Skin epidermis (tissue), 12 donors: ENCODE measurements at regions not wholly inside any gene's neighbourhood (a gene's known extent, or its start where the extent isn't known, plus 50 kb on each side); places are given as distances from the start of the nearest gene placed in this dataset.
"Not testable (repeated sequence)": the region's sequence is repeated elsewhere in the genome, so short reads cannot be mapped to it uniquely, and the experiment has no call there.

ENCODE experiments used
- H3K27ac ChIP-seq, 21 experiments: fragments of 200-600 bp; sonication (generic) in 11 of 21; one replicate each; pipeline ENCODE4 v1.5.0; 2020; ENCODE audit warnings: mild to moderate bottlenecking in 3 of 21, inconsistent platforms in 2 of 21, moderate library complexity in 2 of 21
- H3K4me3 ChIP-seq, 7 experiments: fragments of 200-600 bp; sonication (generic) in 2 of 7; one replicate each; pipeline ENCODE4 v1.5.0; 2020; ENCODE audit warnings: inconsistent platforms in 2 of 7, mild to moderate bottlenecking in 2 of 7, moderate library complexity in 1 of 7

DNA sequence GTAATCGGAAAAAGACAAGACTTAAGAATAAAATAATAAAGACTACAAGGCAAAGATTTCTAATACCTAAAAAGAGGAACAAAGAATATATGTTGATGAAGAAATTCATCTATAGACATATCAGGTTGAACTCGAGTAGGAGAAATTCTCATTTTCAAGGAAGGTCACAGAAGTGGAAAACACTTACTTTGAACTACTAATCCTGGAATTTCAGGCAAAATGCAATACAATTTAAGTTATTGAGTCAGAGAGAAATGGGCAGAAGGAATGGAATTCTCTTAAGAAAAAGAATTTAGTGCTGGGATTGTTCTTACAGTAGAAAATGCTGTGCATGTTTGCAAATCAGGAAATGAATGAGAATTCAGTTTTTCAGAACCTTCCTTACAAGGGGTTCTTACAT, 135.9 kb upstream of the TGFBR2 start:
- no peak overlapping the region for H3K27ac ChIP-seq
- no peak overlapping the region for H3K4me3 ChIP-seq

DNA sequence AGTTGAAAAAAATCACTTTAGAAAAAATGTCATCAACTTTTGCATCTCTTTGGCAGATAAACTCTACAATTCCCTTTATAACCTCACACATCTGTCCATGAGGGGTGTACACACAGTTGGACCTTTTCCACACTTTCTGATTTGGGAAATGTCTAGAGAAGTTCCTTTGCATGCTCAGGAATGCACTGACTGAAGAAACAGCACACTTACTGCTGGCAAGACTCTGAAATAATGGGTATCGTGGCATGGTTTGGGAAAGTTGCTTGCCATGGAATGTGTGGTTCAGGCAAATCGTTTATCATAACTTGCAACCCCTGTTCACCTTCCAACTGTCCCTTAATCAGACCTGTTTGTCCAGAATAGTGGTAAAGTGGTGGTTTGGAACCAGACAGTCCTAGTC, 135.3 kb upstream of the TGFBR2 start:
- Histone ChIP-seq H3K27ac (peak overlapping the region in 2 of 21 experiments; percentile 8 to 78), H3K4me3 (no peak overlapping the region)

DNA sequence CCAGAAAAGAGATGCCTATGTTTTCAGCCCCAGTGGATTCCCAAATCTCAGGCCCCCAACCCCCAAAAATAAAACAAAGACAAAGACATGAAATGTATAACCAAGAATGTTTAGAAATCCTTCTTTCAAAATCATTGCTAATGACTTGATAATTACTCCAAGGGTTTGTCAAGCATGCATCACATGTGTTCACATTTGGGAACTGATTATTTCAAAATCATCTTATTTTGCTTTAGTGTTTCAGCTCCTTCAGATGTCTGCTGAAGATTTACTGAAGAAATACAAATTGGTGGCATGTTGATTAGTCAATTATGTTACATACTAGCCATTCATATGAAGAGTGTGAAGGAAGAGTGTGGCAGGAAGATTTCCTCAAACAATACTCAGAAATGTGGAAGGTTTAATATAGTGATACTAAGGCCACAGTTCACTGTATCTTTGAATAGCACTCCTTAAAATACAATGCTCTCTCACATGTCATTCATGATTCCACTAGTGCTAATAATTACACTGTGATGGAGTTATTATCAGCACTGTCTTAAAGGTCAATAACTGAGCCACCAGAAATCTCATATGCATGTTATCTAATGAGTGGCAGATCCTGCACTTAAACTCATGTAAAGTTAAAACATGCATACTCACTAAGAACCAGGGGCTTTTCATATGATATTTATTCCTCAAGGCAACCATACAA, 134.5 kb upstream of the TGFBR2 start:
- Histone ChIP-seq H3K4me3 (no peak overlapping the region), H3K27ac (peak overlapping the region in 5 of 21 experiments; percentile 17 to 78 (median 64))

DNA sequence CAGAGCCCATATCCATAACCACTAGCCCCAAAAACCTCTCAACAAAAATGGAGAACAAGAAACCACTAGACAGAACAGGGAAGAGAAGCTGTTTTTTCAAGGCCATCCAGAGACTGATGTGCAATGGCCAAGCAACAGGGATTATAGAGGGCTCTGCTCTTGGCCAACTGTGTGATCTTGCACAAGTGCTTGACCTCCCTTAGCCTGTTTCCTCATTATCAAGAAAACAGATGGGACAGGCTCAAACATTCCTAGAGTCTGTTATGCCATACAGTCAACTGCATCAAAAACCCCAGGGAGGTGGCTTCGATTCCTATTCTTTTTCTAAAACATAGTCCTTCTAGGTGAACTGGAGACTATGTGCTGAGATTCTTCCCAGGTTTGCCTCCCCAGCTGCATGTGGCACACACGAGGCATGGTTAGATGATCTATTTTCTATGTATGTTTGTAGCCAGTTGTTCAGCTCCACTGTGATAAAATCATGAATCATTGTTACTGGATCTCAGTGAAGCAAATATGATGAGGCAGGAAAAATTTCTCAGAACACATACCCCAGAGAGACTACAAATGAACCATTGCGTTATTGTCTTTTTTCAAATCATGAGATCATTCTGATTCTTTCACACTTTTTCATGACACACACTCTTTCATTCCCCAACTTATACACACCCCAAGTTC, 132.9 kb upstream of the TGFBR2 start:
- Histone ChIP-seq H3K27ac (peak overlapping the region in 12 of 21 experiments; percentile 5 to 78 (median 35)), H3K4me3 (no peak overlapping the region)

GRCh38 chr3:30474371-30474770, 132.0 kb upstream of the TGFBR2 start:
- Histone ChIP-seq H3K27ac (peak overlapping the region in 12 of 21 experiments; percentile 5 to 78 (median 28)), H3K4me3 (no peak overlapping the region)

DNA sequence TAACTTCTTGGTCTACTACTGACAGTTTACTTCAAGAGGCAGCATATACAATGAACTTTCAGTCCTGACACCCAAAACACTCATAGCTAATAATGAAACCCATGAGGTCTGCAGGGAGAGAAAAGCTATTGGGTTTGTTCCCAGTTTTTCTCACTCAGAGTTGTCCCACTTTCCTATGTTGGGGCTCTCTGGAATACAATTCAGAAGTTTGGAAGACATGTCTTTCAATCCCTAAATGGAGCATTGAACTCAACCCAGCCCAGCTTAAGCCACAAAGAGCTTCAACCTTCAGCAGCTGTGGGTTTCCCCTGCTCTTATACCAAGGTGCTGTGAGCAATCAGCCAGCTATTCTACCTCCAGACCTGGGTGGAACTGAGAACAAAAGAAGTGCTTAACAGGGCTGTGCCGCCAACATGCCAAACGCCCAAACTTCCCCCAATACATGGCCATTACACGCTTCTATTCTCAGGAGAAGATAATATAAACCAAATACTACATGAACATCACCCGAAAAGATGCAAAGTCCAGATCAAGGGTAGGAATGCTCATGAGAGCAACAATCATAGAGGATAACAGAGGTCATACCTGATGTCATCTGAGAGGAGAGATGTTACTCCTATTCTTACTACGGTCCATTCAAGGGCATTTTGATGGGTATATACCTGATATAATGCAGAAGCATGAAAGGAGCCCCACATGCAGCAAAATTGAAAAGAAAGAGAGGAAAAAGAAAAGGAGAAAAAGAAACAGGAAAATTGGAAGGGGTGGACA, 131.2 kb upstream of the TGFBR2 start:
- H3K4me3 ChIP-seq, result no peak overlapping the region
- peak overlapping the region in 6 of 21 experiments; percentile 2 to 66 (median 38) for H3K27ac ChIP-seq

DNA sequence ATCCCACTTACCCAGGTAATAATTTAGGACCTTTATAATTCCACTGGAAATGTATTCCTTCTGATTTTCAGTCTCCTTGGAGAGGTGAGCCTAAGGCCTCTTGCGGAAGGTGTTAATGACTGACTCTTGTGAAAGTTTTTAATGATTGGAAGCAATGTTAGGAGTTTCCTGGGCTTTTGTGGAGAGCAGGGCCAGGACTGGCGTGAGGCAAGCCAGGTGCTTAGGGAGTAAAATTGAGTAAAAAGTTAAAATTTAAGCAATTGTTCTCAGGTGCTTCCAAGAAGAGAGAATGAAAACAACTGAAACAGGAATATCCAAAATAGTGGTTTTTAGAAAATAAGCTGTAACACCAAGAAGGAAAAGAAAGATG, 130.6 kb upstream of the TGFBR2 start:
- Histone ChIP-seq H3K4me3 (no peak overlapping the region), H3K27ac (peak overlapping the region in 2 of 21 experiments; percentile 36 to 37)

DNA sequence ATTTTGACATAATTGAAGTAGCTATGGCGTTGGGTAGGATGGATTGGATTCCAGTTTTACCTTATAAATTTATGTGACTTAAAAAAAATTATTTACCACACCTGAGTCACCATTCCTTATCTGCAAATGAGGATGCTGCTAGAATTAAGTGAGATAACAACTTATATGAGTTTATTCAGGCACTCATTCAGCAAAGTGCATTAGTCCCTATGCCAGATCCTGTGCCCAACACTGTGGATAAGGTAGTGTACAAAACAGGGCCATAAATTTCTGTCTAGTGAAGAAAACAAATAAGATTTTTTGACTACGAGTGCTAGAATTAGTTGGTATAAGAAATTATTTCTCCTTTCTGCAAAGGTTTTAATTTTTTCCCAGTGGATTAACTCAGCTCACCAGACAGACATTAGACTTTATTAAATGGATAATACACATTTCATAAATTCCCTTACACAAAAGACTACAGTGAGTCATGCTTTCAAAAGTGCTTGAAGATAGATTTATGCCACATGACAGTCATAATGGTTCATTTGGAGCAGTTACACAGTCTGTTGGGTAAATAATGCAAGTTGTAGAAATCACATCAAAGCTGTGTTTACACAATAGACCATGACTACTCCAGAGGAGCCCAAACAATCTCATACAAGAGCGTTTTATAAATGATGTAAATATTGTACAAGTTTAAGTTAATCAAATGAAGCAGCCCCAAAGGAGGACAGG, 129.9 kb upstream of the TGFBR2 start:
- H3K27ac ChIP-seq, result peak overlapping the region in 2 of 21 experiments; percentile 10 to 37
- no peak overlapping the region for H3K4me3 ChIP-seq

DNA sequence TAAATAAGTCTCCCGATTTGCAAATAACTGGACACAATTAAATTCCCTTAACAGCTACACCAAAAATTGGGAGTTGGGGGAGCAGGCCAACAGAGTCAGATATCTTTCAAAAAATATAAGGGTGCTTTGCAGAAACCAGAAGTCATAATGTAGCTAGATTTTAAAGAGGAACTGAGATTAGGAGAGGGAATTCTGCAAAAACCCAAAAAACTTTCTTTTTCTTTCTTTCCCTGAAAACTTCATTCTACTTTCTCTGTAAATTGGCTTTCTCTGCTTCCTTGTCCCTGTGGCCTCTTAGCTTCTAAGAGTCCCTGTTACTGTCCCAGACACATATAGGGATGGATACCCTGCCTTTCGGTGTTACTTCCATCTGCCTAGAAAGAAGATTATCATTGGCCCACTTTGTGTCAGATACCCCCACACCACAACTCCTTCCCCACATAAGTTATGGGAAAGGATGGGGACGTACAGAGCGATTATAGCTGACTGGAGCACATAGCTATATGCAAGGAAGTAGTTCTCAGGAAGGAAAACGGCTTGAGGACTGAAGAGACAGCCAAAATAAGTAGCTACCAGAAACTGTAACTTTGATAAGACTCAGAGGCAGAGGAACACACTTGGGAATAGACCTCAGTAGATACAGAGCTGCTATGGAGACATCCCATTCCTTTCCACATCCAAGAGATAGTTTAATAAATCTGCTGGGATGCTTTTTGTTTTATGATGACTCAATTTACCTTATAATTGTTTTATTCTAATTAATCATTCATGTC, 129.1 kb upstream of the TGFBR2 start:
- Histone ChIP-seq H3K4me3 (no peak overlapping the region), H3K27ac (peak overlapping the region in 3 of 21 experiments; percentile 8 to 10 (median 10))

GRCh38 chr3:30479737-30480136, 126.7 kb upstream of the TGFBR2 start:
- peak overlapping the region in 4 of 21 experiments; percentile 31 to 53 (median 45) for H3K27ac ChIP-seq
- H3K4me3 ChIP-seq, result not testable (repeated sequence)

DNA sequence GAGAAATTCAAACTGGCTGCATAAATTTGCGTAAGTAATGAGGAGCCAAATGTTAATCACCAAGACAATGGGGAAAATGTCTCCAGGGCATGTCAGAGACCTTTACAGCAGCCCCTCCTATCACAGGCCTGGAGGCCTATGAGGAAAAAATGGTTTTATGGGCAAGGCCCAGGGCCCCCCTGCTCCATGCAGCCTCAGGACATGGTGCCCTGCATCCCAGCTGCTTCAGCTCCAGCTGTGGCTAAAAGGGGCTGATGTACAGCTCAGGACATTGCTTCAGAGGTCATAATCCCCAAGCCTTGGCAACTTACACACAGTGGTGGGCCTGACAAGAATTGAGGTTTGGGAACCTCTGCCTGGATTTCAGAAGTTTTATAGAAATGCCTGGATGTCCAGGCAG, 126.2 kb upstream of the TGFBR2 start:
- H3K4me3 ChIP-seq, result not testable (repeated sequence)
- H3K27ac ChIP-seq, result peak overlapping the region in 4 of 21 experiments; percentile 31 to 53 (median 45)

- Histone ChIP-seq H3K27ac (peak overlapping the region in 2 of 21 experiments; percentile 31 to 38), H3K4me3 (no peak overlapping the region)
Measured at GRCh38 chr3:30480587-30480986, 125.8 kb upstream of the TGFBR2 start.

- H3K4me3 ChIP-seq, result no peak overlapping the region
- H3K27ac ChIP-seq, result no peak overlapping the region
Measured at GRCh38 chr3:30481241-30481640, 125.2 kb upstream of the TGFBR2 start.

- not testable (repeated sequence) for H3K27ac ChIP-seq, H3K4me3 ChIP-seq
Measured at GRCh38 chr3:30484229-30484628, 122.2 kb upstream of the TGFBR2 start.

DNA sequence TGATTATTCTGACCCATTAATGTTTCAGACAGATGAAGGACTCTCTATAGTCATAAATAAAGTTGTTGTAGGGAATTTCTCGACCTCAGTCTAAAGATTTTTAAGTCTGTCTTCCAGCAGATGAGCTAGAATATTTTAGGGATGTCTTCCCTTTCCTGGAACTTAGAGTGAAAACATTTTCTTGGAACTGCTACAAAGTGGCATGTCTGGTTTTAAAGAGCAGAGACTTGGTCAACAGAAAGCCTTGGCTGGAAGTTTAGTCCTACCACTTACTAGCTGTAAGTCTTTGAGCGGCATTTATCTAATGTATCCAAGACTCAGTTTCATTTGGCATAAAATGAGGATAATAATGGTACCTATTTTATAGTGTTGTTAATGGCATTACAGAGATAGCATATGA, 120.0 kb upstream of the TGFBR2 start:
- H3K27ac ChIP-seq, result no peak overlapping the region

DNA sequence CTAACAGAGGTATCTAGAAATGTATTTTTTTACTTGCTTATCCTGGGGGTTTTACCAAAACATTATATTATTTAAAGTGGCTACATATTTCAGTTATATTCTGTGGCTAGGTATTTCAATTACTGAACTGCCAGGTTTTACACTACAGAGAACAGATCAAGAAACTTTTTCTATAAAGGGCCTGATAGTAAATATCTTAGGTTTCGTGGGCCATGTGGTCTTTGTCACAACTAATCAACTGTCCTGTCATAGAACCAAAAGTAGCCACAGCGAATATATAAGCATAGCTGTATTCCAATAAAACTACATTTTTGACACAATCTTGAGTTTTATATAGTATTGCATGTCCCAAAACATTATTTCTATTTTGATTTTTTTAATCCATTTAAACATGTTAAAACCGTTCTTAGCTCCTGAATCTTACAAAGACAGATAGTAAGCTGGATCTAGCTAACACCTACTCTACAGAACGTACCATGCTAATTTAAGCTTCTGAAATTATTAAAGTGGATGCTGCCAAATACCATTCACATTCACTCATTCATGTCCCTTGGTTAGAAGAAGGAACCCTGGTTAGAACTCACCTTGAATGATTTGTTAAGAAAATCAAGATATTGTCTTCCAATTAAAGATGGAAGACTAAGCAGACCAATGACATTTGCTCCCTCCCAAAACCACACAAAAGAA, 118.2 kb upstream of the TGFBR2 start:
- H3K27ac ChIP-seq, result no peak overlapping the region

More for the DNA sequence above, 120.0 kb upstream of the TGFBR2 start:
- no peak overlapping the region for H3K4me3 ChIP-seq

GRCh38 chr3:30492322-30493192, 113.8 kb upstream of the TGFBR2 start:
- Histone ChIP-seq H3K27ac (peak overlapping the region in 11 of 21 experiments; percentile 1 to 78 (median 65)), H3K4me3 (no peak overlapping the region)

More for the DNA sequence above, 118.2 kb upstream of the TGFBR2 start:
- H3K4me3 ChIP-seq, result no peak overlapping the region
